Neural cell (in vitro differentiated cells): ENCODE measurements at regions not wholly inside any gene's neighbourhood (a gene's known extent, or its start where the extent isn't known, plus 50 kb on each side); places are given as distances from the start of the nearest gene placed in this dataset.

ENCODE experiments used
- H2AFZ ChIP-seq: fragments of 200-600, 300-800 bp; sonication (generic), shearing (Covaris generic); 2 replicates; pipeline ENCODE4 v1.6.0; 2014; ENCODE audit warnings: low read depth, mild to moderate bottlenecking, antibody characterized with exemption, low read length, moderate library complexity
- H3F3A ChIP-seq: fragments of 200-600 bp; shearing (Covaris generic); 2 replicates; pipeline ENCODE4 v1.6.1; 2016; ENCODE audit warnings: mild to moderate bottlenecking, moderate library complexity, mixed read lengths, antibody characterized with exemption, low read length; ENCODE audit not compliant: insufficient read depth, poor library complexity, severe bottlenecking
- H3K27ac ChIP-seq: fragments of 200-600, 300-800 bp; sonication (generic), shearing (Covaris generic); 2 replicates; pipeline ENCODE4 v1.5.1; 2014; ENCODE audit warnings: mild to moderate bottlenecking, low read length, moderate library complexity
- H3K27me3 ChIP-seq: fragments of 300-800, 200-600 bp; sonication (generic), shearing (Covaris generic); 2 replicates; pipeline ENCODE4 v1.6.0; 2014; ENCODE audit warnings: mild to moderate bottlenecking, low read depth, low read length, moderate library complexity; ENCODE audit not compliant: insufficient read depth
- H3K36me3 ChIP-seq: fragments of 300-800, 200-600 bp; sonication (generic), shearing (Covaris generic); 2 replicates; pipeline ENCODE4 v1.5.1; 2014; ENCODE audit warnings: mild to moderate bottlenecking, antibody characterized with exemption, low read length, moderate library complexity; ENCODE audit not compliant: insufficient read depth
- H3K4me2 ChIP-seq: fragments of 300-800, 200-600 bp; sonication (generic), shearing (Covaris generic); 2 replicates; pipeline ENCODE4 v1.6.0; 2014; ENCODE audit warnings: mild to moderate bottlenecking, low read length
- H3K4me3 ChIP-seq: fragments of 300-800, 200-600 bp; sonication (generic), shearing (Covaris generic); 2 replicates; pipeline ENCODE4 v1.5.1; 2014; ENCODE audit warnings: mild to moderate bottlenecking, low read length, moderate library complexity
- H3K79me2 ChIP-seq: fragments of 200-600 bp; shearing (Covaris generic); replicated peaks from 2 replicates; pipeline ENCODE4 v1.6.0; 2014; ENCODE audit warnings: mild to moderate bottlenecking, low read length, moderate library complexity; ENCODE audit not compliant: insufficient read depth
- H3K9ac ChIP-seq: fragments of 300-800, 200-600 bp; sonication (generic), shearing (Covaris generic); 2 replicates; pipeline ENCODE4 v1.6.1; 2016; ENCODE audit warnings: mild to moderate bottlenecking, low read length, mixed read lengths
- H3K9me2 ChIP-seq: fragments of 200-600 bp; shearing (Covaris generic); 2 replicates; pipeline ENCODE4 v1.6.1; 2016; ENCODE audit warnings: mild to moderate bottlenecking, low read length, mixed read lengths; ENCODE audit not compliant: insufficient read depth
- H3K9me3 ChIP-seq: fragments of 200-600, 300-800 bp; sonication (generic), shearing (Covaris generic); 2 replicates; pipeline ENCODE4 v1.6.1; 2016; ENCODE audit warnings: mild to moderate bottlenecking, mixed run types, low read length, moderate library complexity, mixed read lengths
- H4K20me1 ChIP-seq: fragments of 200-600 bp; shearing (Covaris generic); 2 replicates; pipeline ENCODE4 v1.6.1; 2016; ENCODE audit warnings: mild to moderate bottlenecking, mixed run types; ENCODE audit not compliant: insufficient read depth
- CTCF ChIP-seq: fragments of 450-650 bp; IDR thresholded peaks from 2 replicates; pipeline ENCODE4 v1.5.1; 2014; ENCODE audit warnings: antibody characterized with exemption, mild to moderate bottlenecking, moderate library complexity; ENCODE audit not compliant: poor library complexity, severe bottlenecking
- EP300 ChIP-seq: fragments of 450-650 bp; conservative IDR thresholded peaks from 2 replicates; pipeline ENCODE4 v1.6.1; 2014; ENCODE audit warnings: antibody characterized with exemption, mild to moderate bottlenecking, moderate library complexity; ENCODE audit not compliant: poor library complexity, severe bottlenecking
- EZH2 ChIP-seq: fragments of 200-600, 300-800 bp; shearing (Covaris generic), sonication (generic); IDR thresholded peaks from 2 replicates; pipeline ENCODE4 v1.6.1; 2014; ENCODE audit warnings: antibody characterized with exemption, low read length, borderline replicate concordance, mild to moderate bottlenecking; ENCODE audit not compliant: insufficient read depth, poor library complexity, severe bottlenecking
- MXI1 ChIP-seq: fragments of 450-650 bp; conservative IDR thresholded peaks from 2 replicates; pipeline ENCODE4 v1.6.1; 2014; ENCODE audit warnings: antibody characterized with exemption, mild to moderate bottlenecking; ENCODE audit not compliant: poor library complexity, severe bottlenecking
- POLR2AphosphoS5 ChIP-seq: IDR thresholded peaks from 2 replicates; pipeline ENCODE4 v1.6.1; 2012
- RAD21 ChIP-seq: fragments of 450-650 bp; conservative IDR thresholded peaks from 2 replicates; pipeline ENCODE4 v1.6.1; 2014; ENCODE audit warnings: antibody characterized with exemption, mild to moderate bottlenecking, moderate library complexity
- REST ChIP-seq: IDR thresholded peaks from 2 replicates; pipeline ENCODE4 v1.6.1; 2012; ENCODE audit warnings: borderline replicate concordance
- SMC3 ChIP-seq: fragments of 450-650 bp; conservative IDR thresholded peaks from 2 replicates; pipeline ENCODE4 v1.6.1; 2014; ENCODE audit warnings: antibody characterized with exemption, mild to moderate bottlenecking, moderate library complexity; ENCODE audit not compliant: poor library complexity
- TAF1 ChIP-seq: IDR thresholded peaks from 2 replicates; pipeline ENCODE4 v1.6.1; 2012; ENCODE audit warnings: low read depth

GRCh38 chr10:61108915-61109314 is 164.9 kb upstream of the RHOBTB1 start:
- no peaks in the 10 kb centered on the region for H3K27me3 ChIP-seq
- H2AFZ ChIP-seq: no peak overlapping the region
- no peak overlapping the region for H3K27ac ChIP-seq
- TF ChIP-seq EP300 (no peak), SMC3 (no peak), REST (no peak), POLR2AphosphoS5 (no peak), MXI1 (no peak), CTCF (no peak), RAD21 (no peak), TAF1 (no peak), EZH2 (no peak)
- no peaks in the 10 kb centered on the region for H3K36me3 ChIP-seq
- no peaks in the 10 kb centered on the region for H3K9me3 ChIP-seq
- H3F3A ChIP-seq: no peaks in the 10 kb centered on the region
- H3K4me2 ChIP-seq: no peak overlapping the region
- no peaks in the 10 kb centered on the region for H3K79me2 ChIP-seq
- H3K9me2 ChIP-seq: no peaks in the 10 kb centered on the region
- H4K20me1 ChIP-seq: no peaks in the 10 kb centered on the region
- H3K9ac ChIP-seq: no peak overlapping the region
- H3K4me3 ChIP-seq: no peak overlapping the region

GRCh38 chr10:61100887-61101286 is 156.9 kb upstream of the RHOBTB1 start:
- no peaks in the 10 kb centered on the region for H3K36me3 ChIP-seq
- no peak overlapping the region for H2AFZ ChIP-seq
- no peak overlapping the region for H3K9ac ChIP-seq
- H3F3A ChIP-seq: no peaks in the 10 kb centered on the region
- H3K79me2 ChIP-seq: no peaks in the 10 kb centered on the region
- TF ChIP-seq SMC3 (no peak), REST (no peak), MXI1 (no peak), CTCF (no peak), POLR2AphosphoS5 (no peak), EZH2 (no peak), TAF1 (no peak), RAD21 (no peak), EP300 (no peak)
- no peak overlapping the region for H3K27ac ChIP-seq
- H3K27me3 ChIP-seq: no peaks in the 10 kb centered on the region
- H3K4me3 ChIP-seq: no peak overlapping the region
- H3K4me2 ChIP-seq: no peak overlapping the region
- no peaks in the 10 kb centered on the region for H4K20me1 ChIP-seq
- H3K9me3 ChIP-seq: no peaks in the 10 kb centered on the region
- no peaks in the 10 kb centered on the region for H3K9me2 ChIP-seq
